Stomach (tissue), 4 donors: ENCODE measurements at regions not wholly inside any gene's neighbourhood (a gene's known extent, or its start where the extent isn't known, plus 50 kb on each side); places are given as distances from the start of the nearest gene placed in this dataset.

ENCODE experiments used
- POLR2A ChIP-seq, 4 donors: fragments of 450-650 bp; IDR thresholded peaks; one replicate each; pipeline ENCODE4 v1.6.1; 2016; ENCODE audit warnings: antibody characterized with exemption in 4 of 4, control low read depth in 2 of 4, mild to moderate bottlenecking in 1 of 4, moderate library complexity in 1 of 4
- POLR2AphosphoS5 ChIP-seq, 3 donors: sonication (generic); formaldehyde crosslinking; IDR thresholded peaks; one replicate each; pipeline ENCODE4 v1.6.1; 2016; ENCODE audit warnings: antibody characterized with exemption in 3 of 3
- TF ChIP-seq, protein P1 (sequence below), 7 experiments: fragments of 450-650 bp in 4 of 7; fragments of 200-600 bp in 3 of 7; sonication (generic) in 3 of 7; IDR thresholded peaks; one replicate each; pipeline ENCODE4 v1.5.1; 2016 to 2019; ENCODE audit warnings: antibody characterized with exemption in 7 of 7, control low read depth in 2 of 7, mild to moderate bottlenecking in 1 of 7

- TF ChIP-seq, protein P1, sequence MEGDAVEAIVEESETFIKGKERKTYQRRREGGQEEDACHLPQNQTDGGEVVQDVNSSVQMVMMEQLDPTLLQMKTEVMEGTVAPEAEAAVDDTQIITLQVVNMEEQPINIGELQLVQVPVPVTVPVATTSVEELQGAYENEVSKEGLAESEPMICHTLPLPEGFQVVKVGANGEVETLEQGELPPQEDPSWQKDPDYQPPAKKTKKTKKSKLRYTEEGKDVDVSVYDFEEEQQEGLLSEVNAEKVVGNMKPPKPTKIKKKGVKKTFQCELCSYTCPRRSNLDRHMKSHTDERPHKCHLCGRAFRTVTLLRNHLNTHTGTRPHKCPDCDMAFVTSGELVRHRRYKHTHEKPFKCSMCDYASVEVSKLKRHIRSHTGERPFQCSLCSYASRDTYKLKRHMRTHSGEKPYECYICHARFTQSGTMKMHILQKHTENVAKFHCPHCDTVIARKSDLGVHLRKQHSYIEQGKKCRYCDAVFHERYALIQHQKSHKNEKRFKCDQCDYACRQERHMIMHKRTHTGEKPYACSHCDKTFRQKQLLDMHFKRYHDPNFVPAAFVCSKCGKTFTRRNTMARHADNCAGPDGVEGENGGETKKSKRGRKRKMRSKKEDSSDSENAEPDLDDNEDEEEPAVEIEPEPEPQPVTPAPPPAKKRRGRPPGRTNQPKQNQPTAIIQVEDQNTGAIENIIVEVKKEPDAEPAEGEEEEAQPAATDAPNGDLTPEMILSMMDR (IDR thresholded peaks at IDR 0.05), result no peak
- TF ChIP-seq POLR2A (IDR thresholded peaks at IDR 0.05), result no peak
- TF ChIP-seq POLR2AphosphoS5 (IDR thresholded peaks at IDR 0.05), result no peak
Measured at GRCh38 chr3:125694761-125695294, 99.5 kb upstream of the OSBPL11 start.
